Activated naive CD4-positive, alpha-beta T cell treated with anti-CD3 and anti-CD28 coated beads for 36 hours (primary cell): ENCODE measurements at regions not wholly inside any gene's neighbourhood (a gene's known extent, or its start where the extent isn't known, plus 50 kb on each side); places are given as distances from the start of the nearest gene placed in this dataset.

Experiments
- CTCF ChIA-PET: fragments of 350-600 bp; sonication (Branson Sonifier 250); formaldehyde crosslinking; loops from one replicate; lab custom pipeline; 2021; ENCODE audit warnings: antibody characterized with exemption; lab: Charles Lee
- DNase-seq: peaks from one replicate; pipeline ENCODE4 v3.0.0-alpha.2; 2020
- H3K27ac Mint-ChIP-seq: one replicate; pipeline ENCODE4 v1.8.0; 2021; ENCODE audit warnings: mild to moderate bottlenecking, mixed read lengths
- H3K27me3 Mint-ChIP-seq: one replicate; pipeline ENCODE4 v1.8.0; 2021; ENCODE audit warnings: low read depth, mixed read lengths
- H3K36me3 Mint-ChIP-seq: one replicate; pipeline ENCODE4 v1.8.0; 2021; ENCODE audit warnings: low read depth, mixed read lengths
- H3K4me1 Mint-ChIP-seq: one replicate; pipeline ENCODE4 v1.8.0; 2021; ENCODE audit warnings: low read depth, mixed read lengths
- H3K4me3 Mint-ChIP-seq: one replicate; pipeline ENCODE4 v1.8.0; 2021; ENCODE audit warnings: mild to moderate bottlenecking, moderate library complexity, mixed read lengths
- H3K9me3 Mint-ChIP-seq: one replicate; pipeline ENCODE4 v1.8.0; 2021; ENCODE audit warnings: mixed read lengths
- intact Hi-C: fragments of 100-400 bp; cut with micrococcal nuclease; formaldehyde crosslinking; loops from one replicate; pipeline ENCODE4 v1.15.1; 2023

GRCh38 chr4:38209654-38210053 lies 249.5 kb downstream of the PTTG2 start:
- intact Hi-C loops = no loop called here
- Mint-ChIP-seq H3K9me3 (no peaks in the 10 kb centered on the region), H3K27ac (no peak overlapping the region), H3K36me3 (no peaks in the 10 kb centered on the region), H3K27me3 (no peaks in the 10 kb centered on the region), H3K4me3 (no peak overlapping the region), H3K4me1 (no peaks in the 10 kb centered on the region)
- CTCF ChIA-PET = no interaction called here
- no peak for DNase-seq

DNA sequence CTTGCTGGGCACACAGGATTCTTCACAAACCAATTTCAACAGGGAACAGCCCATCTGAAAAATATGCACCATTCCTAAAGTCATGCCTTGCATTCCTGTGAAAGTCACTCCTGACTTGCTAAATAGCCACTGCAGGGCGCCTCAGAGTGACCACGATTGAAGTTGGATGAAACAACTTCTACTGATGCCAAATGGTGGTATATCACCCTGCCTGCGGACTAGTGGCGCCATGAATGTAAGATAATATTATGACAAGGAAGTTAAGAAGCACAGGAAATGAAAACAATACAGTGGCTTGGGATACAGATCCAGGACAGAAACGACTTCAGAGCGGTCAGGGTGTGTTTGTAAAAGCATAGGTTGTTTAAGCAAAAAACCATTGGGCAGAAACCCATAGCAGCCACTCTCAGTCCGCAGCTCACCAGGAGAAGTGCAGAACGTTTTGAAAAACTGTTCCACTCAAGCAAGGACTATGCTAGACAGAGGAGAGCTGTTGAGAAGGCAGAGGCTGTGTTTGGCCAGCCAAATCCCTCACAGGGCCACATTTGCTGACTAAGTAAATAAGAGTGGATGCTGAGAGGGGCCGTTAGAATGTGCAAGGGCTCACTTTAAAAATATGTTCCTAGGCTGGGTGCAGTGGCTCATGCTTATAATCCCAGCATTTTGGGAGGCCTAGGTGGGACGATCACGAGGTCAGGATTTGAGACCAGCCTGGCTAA lies 250.4 kb downstream of the PTTG2 start:
- peaks cover 2% of the 10 kb centered on the region for H3K36me3 Mint-ChIP-seq
- no peaks in the 10 kb centered on the region for H3K27me3 Mint-ChIP-seq
- no peak for DNase-seq
- H3K27ac Mint-ChIP-seq = no peak overlapping the region
- no peak overlapping the region for H3K4me3 Mint-ChIP-seq
- H3K4me1 Mint-ChIP-seq = no peaks in the 10 kb centered on the region
- CTCF ChIA-PET = interaction anchor here (1.0 kb wide), 1 partner anchor 18 kb away, joined by 3 read pairs; no protein-coding TSS in a partner anchor
- peaks cover 3% of the 10 kb centered on the region for H3K9me3 Mint-ChIP-seq
- intact Hi-C loops = no loop called here

DNA sequence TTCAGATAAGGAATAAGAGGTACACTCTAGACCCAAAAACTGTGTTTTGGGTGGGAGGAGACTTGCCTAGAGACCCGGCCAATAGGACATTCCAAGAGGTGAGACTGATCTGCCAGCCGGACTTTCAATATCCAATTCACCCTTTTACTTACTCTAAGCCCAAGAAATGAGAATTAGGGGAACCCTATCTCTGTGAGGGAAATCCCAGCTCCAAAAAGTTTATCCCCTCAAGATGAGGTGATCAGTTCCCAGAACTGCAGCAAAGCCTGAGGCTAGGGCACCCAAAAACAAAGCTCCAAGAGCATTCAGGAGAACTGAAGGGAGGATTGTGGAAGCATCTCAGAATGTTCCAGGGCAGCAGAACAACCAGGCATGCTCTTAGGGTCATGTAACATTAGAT lies 251.7 kb downstream of the PTTG2 start:
- CTCF ChIA-PET = interaction anchor here (0.9 to 2.1 kb wide), 2 partner anchors 9 to 33 kb away, joined by 6 to 7 read pairs; no protein-coding TSS in a partner anchor
- Mint-ChIP-seq H3K27ac (no peak overlapping the region), H3K4me1 (no peaks in the 10 kb centered on the region), H3K36me3 (peaks cover 2% of the 10 kb centered on the region), H3K9me3 (peaks cover 3% of the 10 kb centered on the region), H3K4me3 (no peak overlapping the region), H3K27me3 (no peaks in the 10 kb centered on the region)
- intact Hi-C loops = no loop called here
- DNase-seq = no peak

- H3K27ac Mint-ChIP-seq = no peak overlapping the region
- intact Hi-C loops = no loop called here
- no peaks in the 10 kb centered on the region for H3K27me3 Mint-ChIP-seq
- peaks cover 2% of the 10 kb centered on the region for H3K36me3 Mint-ChIP-seq
- peaks cover 3% of the 10 kb centered on the region for H3K9me3 Mint-ChIP-seq
- H3K4me1 Mint-ChIP-seq = no peaks in the 10 kb centered on the region
- CTCF ChIA-PET = interaction anchor here (0.6 to 2.1 kb wide), 2 partner anchors 11 to 339 kb away, joined by 5 to 6 read pairs; no protein-coding TSS in a partner anchor
- H3K4me3 Mint-ChIP-seq = no peak overlapping the region
- DNase-seq = no peak
These were observed 253.0 kb downstream of the PTTG2 start for GRCh38 chr4:38213083-38213805.

DNA sequence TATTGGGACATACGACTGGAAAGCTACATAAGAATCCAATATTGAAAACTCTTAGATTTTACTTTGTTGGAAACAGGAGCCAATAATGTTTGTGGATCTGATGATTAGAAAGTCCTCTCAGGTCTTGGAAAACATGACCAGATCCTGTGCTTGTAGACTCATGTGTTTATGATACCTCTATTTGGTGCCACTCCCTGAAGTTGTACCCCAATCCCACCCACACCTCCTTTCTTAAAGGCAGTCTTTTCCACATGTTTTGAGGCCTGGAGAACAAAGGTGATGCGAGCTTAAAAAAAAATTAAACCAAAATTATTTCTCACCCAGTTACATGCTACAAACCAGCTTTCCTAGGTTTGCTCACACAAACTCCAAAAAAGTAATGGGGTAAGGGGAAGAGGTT lies 262.7 kb downstream of the PTTG2 start:
- no peaks in the 10 kb centered on the region for H3K4me1 Mint-ChIP-seq
- H3K27ac Mint-ChIP-seq = no peak overlapping the region
- intact Hi-C loops = no loop called here
- no peak for DNase-seq
- CTCF ChIA-PET = interaction anchor here (0.6 kb wide), 1 partner anchor 419 kb away, joined by 3 read pairs; no protein-coding TSS in a partner anchor
- no peak overlapping the region for H3K4me3 Mint-ChIP-seq
- no peaks in the 10 kb centered on the region for H3K27me3 Mint-ChIP-seq
- H3K36me3 Mint-ChIP-seq = no peaks in the 10 kb centered on the region
- H3K9me3 Mint-ChIP-seq = no peaks in the 10 kb centered on the region

GRCh38 chr4:38223306-38223705 lies 263.1 kb downstream of the PTTG2 start:
- Mint-ChIP-seq H3K9me3 (no peaks in the 10 kb centered on the region), H3K4me1 (no peaks in the 10 kb centered on the region), H3K36me3 (no peaks in the 10 kb centered on the region), H3K27ac (no peak overlapping the region), H3K27me3 (no peaks in the 10 kb centered on the region), H3K4me3 (no peak overlapping the region)
- intact Hi-C loops = no loop called here
- DNase-seq = no peak
- CTCF ChIA-PET = interaction anchor here (0.6 kb wide), 1 partner anchor 420 kb away, joined by 3 read pairs; no protein-coding TSS in a partner anchor

- no peak overlapping the region for H3K4me3 Mint-ChIP-seq
- H3K4me1 Mint-ChIP-seq = no peaks in the 10 kb centered on the region
- H3K27ac Mint-ChIP-seq = no peak overlapping the region
- H3K27me3 Mint-ChIP-seq = no peaks in the 10 kb centered on the region
- intact Hi-C loops = no loop called here
- DNase-seq = no peak
- H3K9me3 Mint-ChIP-seq = no peaks in the 10 kb centered on the region
- H3K36me3 Mint-ChIP-seq = no peaks in the 10 kb centered on the region
- CTCF ChIA-PET = no interaction called here
These were observed 263.6 kb downstream of the PTTG2 start for GRCh38 chr4:38223782-38224236.

DNA sequence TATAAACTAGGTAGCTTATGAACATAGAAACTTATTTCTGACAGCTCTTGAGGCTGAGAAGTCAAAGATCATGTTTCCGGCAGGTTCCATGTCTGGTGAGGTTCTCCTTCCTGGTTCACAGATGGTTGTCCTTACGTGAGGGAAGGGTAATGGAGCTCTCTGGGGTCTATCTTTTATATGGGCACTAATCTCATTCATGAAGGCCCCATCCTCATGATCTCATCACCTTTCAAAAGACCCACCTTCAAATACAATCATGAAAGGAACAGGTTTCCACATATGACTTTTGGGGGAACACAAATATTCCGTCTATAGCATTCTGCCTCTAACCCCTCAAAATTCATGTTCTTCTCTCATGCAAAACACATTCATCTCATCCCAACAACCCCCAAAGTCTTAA lies 264.7 kb downstream of the PTTG2 start:
- no peak overlapping the region for H3K4me3 Mint-ChIP-seq
- H3K27ac Mint-ChIP-seq = no peak overlapping the region
- H3K36me3 Mint-ChIP-seq = no peaks in the 10 kb centered on the region
- intact Hi-C loops = no loop called here
- no peaks in the 10 kb centered on the region for H3K27me3 Mint-ChIP-seq
- H3K4me1 Mint-ChIP-seq = no peaks in the 10 kb centered on the region
- no peaks in the 10 kb centered on the region for H3K9me3 Mint-ChIP-seq
- no peak for DNase-seq
- CTCF ChIA-PET = no interaction called here

DNA sequence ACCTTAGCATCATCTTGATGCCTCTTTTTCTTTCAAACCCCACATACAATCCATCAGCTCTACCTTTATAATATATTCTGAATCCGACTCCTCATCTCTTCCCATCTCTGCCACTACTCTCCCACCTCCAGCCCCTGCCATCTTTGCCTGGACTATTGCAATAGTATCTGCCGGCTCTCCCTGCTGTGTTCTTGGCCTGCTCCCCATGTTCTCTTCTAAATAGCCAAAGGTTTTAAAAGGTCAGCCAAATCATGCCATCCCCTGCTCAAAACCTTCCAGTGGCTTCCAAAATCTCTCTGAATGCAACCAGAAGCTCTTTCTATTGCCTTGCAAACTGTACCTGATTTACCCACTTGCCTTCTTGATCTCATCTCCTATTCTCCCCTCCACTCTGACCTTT lies 266.0 kb downstream of the PTTG2 start:
- no peak for DNase-seq
- no peak overlapping the region for H3K27ac Mint-ChIP-seq
- intact Hi-C loops = no loop called here
- no peaks in the 10 kb centered on the region for H3K27me3 Mint-ChIP-seq
- no peaks in the 10 kb centered on the region for H3K9me3 Mint-ChIP-seq
- no peaks in the 10 kb centered on the region for H3K36me3 Mint-ChIP-seq
- CTCF ChIA-PET = no interaction called here
- no peaks in the 10 kb centered on the region for H3K4me1 Mint-ChIP-seq
- no peak overlapping the region for H3K4me3 Mint-ChIP-seq

- intact Hi-C loops = no loop called here
- no peak for DNase-seq
- no peak overlapping the region for H3K4me3 Mint-ChIP-seq
- no peaks in the 10 kb centered on the region for H3K9me3 Mint-ChIP-seq
- no peaks in the 10 kb centered on the region for H3K36me3 Mint-ChIP-seq
- no peak overlapping the region for H3K27ac Mint-ChIP-seq
- no peaks in the 10 kb centered on the region for H3K4me1 Mint-ChIP-seq
- CTCF ChIA-PET = interaction anchor here (2.5 kb wide), 1 partner anchor 50 kb away, joined by 10 read pairs; no protein-coding TSS in a partner anchor
- H3K27me3 Mint-ChIP-seq = no peaks in the 10 kb centered on the region
These were observed 270.1 kb downstream of the PTTG2 start for GRCh38 chr4:38230121-38230801.

DNA sequence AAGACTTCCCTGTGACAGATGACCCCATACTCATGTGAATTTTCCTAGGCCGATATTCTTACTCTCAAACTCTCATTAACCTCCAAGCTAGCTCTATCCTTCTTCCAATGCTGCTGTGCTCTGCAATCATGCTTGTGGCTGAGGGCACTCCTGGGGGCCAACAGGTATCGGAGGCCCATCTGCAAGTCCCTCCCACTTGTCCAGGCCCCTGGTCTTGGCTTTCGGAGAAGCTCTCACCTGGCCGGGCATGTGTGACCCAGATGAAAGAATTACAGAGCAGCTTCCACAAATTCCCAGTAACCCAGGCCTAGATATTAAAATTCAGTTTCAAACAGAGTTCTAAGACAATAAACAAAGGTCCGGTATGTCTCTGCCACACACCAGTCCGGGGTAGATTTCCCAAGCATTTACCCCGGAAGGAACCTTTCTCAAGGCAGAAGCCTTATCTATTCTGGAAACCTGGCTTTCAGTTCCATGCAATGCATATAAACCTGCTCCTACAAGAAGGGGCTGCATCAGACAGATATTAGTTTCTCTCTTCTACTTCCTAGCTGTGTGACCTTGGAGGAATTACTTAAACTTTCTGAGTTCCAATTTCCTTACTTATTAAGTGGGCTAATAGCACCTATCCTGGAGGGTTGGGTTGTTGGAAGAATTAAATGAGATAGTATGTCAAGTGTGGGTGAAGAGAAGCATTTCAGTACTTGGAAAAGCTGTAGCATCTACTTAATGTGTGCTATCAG lies 270.8 kb downstream of the PTTG2 start:
- H3K36me3 Mint-ChIP-seq = no peaks in the 10 kb centered on the region
- DNase-seq = no peak
- H3K4me1 Mint-ChIP-seq = no peaks in the 10 kb centered on the region
- CTCF ChIA-PET = interaction anchor here (2.5 kb wide), 1 partner anchor 50 kb away, joined by 10 read pairs; no protein-coding TSS in a partner anchor
- H3K4me3 Mint-ChIP-seq = no peak overlapping the region
- no peaks in the 10 kb centered on the region for H3K9me3 Mint-ChIP-seq
- H3K27ac Mint-ChIP-seq = no peak overlapping the region
- intact Hi-C loops = no loop called here
- H3K27me3 Mint-ChIP-seq = no peaks in the 10 kb centered on the region

GRCh38 chr4:38231626-38232025 lies 271.4 kb downstream of the PTTG2 start:
- H3K27ac Mint-ChIP-seq = no peak overlapping the region
- no peaks in the 10 kb centered on the region for H3K36me3 Mint-ChIP-seq
- no peaks in the 10 kb centered on the region for H3K9me3 Mint-ChIP-seq
- intact Hi-C loops = no loop called here
- no peak for DNase-seq
- CTCF ChIA-PET = interaction anchor here (2.5 kb wide), 1 partner anchor 51 kb away, joined by 10 read pairs; no protein-coding TSS in a partner anchor
- H3K4me1 Mint-ChIP-seq = no peaks in the 10 kb centered on the region
- H3K27me3 Mint-ChIP-seq = no peaks in the 10 kb centered on the region
- no peak overlapping the region for H3K4me3 Mint-ChIP-seq
